Lung (tissue), 11 donors: ENCODE measurements at regions not wholly inside any gene's neighbourhood (a gene's known extent, or its start where the extent isn't known, plus 50 kb on each side); places are given as distances from the start of the nearest gene placed in this dataset.

Source experiments
- ATAC-seq: fragments of 200-7000 bp; cut with Tn5 transposase; one replicate; pipeline ENCODE4 v1.9.1; 2020; ENCODE audit warnings: moderate number of reproducible peaks; ENCODE audit not compliant: insufficient read depth, low FRiP score
- DNase-seq, 3 donors: peaks; one replicate each; pipeline ENCODE4 v3.0.0-alpha.2; 2013 to 2017
- H3K27ac ChIP-seq, 2 donors: one replicate each; pipeline ENCODE4 v1.5.1; 2013; ENCODE audit warnings: mild to moderate bottlenecking in 2 of 2, moderate library complexity in 2 of 2, control low read depth in 1 of 2, inconsistent platforms in 1 of 2, low read depth in 1 of 2, low read length in 1 of 2
- H3K27me3 ChIP-seq, 3 donors: one replicate each; pipeline ENCODE4 v1.5.1; 2013; ENCODE audit warnings: low read length in 2 of 3; ENCODE audit not compliant: control insufficient read depth in 3 of 3, insufficient read depth in 3 of 3
- H3K36me3 ChIP-seq, 4 donors: one replicate each; pipeline ENCODE4 v1.5.1; 2013; ENCODE audit warnings: low read length in 4 of 4, mild to moderate bottlenecking in 1 of 4, moderate library complexity in 1 of 4; ENCODE audit not compliant: control insufficient read depth in 4 of 4, insufficient read depth in 4 of 4
- H3K4me1 ChIP-seq, 5 donors: one replicate each; pipeline ENCODE4 v1.5.1; 2013; ENCODE audit warnings: low read length in 5 of 5, mild to moderate bottlenecking in 2 of 5, moderate library complexity in 1 of 5; ENCODE audit not compliant: control insufficient read depth in 5 of 5, insufficient read depth in 5 of 5
- H3K4me3 ChIP-seq: one replicate; pipeline ENCODE4 v1.5.1; 2013; ENCODE audit warnings: mild to moderate bottlenecking, control low read depth, moderate library complexity
- H3K9ac ChIP-seq, 2 donors: one replicate each; pipeline ENCODE4 v1.5.1; 2013; ENCODE audit warnings: low read length in 2 of 2, control low read depth in 1 of 2; ENCODE audit not compliant: insufficient read depth in 1 of 2
- H3K9me3 ChIP-seq, 4 donors: one replicate each; pipeline ENCODE4 v1.5.1; 2013; ENCODE audit warnings: low read length in 3 of 4, mild to moderate bottlenecking in 1 of 4, moderate library complexity in 1 of 4; ENCODE audit not compliant: control insufficient read depth in 4 of 4, insufficient read depth in 3 of 4
- CTCF ChIP-seq: IDR thresholded peaks from 2 replicates; pipeline ENCODE4 v1.5.1; 2012; ENCODE audit warnings: mild to moderate bottlenecking; ENCODE audit errors: control extremely low read depth, extremely low read depth
- WGBS, 2 donors: extraction: QIAGEN DNeasy Blood & Tissue Kit; methylation state at CpG; one replicate each; pipeline ENCODE4 v1.1.7; 2013; 5-methylcytosine and 5-hydroxymethylcytosine counted together
- donor health status: control.
- donor health status: control.
- donor health status: Bipolar disorder and iron deficiency.
- donor health status: healthy.
- donor health status: DM: yes; HTN: yes; CAD: no.

- Histone ChIP-seq H3K36me3 (no peaks in the 10 kb centered on the region), H3K9me3 (peaks cover 0 to 7% (median 0%) of the 10 kb centered on the region in 4 donors), H3K4me3 (no peak overlapping the region), H3K27me3 (no peaks in the 10 kb centered on the region), H3K4me1 (no peaks in the 10 kb centered on the region), H3K9ac (no peak overlapping the region), H3K27ac (no peak overlapping the region)
- no peak for TF ChIP-seq CTCF
- 91 to 96% methylated on average over 11 of the region's 11 CpGs for WGBS, 2 donors
- ATAC-seq (no peak), DNase-seq (no peak)
Observed at GRCh38 chrX:129043138-129043537, 480.2 kb downstream of the SMARCA1 start.

- 78 to 85% methylated on average over 5 of the region's 5 CpGs for WGBS, 2 donors
- Histone ChIP-seq H3K4me1 (no peaks in the 10 kb centered on the region), H3K27ac (no peak overlapping the region), H3K36me3 (no peaks in the 10 kb centered on the region), H3K4me3 (no peak overlapping the region), H3K9ac (no peak overlapping the region), H3K27me3 (no peaks in the 10 kb centered on the region), H3K9me3 (peaks cover 0 to 7% (median 0%) of the 10 kb centered on the region in 4 donors)
- no peak for ATAC-seq
- DNase-seq = no peak
- TF ChIP-seq CTCF = no peak
Observed at GRCh38 chrX:129041319-129041718, 482.0 kb downstream of the SMARCA1 start.

- DNase-seq = no peak
- WGBS, 2 donors = 76 to 86% methylated on average over 5 of the region's 5 CpGs
Observed at GRCh38 chrX:129040124-129040523, 483.2 kb downstream of the SMARCA1 start.

More at GRCh38 chrX:129040124-129040523, 483.2 kb downstream of the SMARCA1 start:
- peaks cover 0 to 9% (median 0%) of the 10 kb centered on the region in 4 donors for H3K9me3 ChIP-seq
- no peak for TF ChIP-seq CTCF
- ATAC-seq = no peak
- no peaks in the 10 kb centered on the region for H3K4me1 ChIP-seq
- H3K27ac ChIP-seq = no peak overlapping the region
- H3K4me3 ChIP-seq = no peak overlapping the region
- no peak overlapping the region for H3K9ac ChIP-seq
- H3K27me3 ChIP-seq = no peaks in the 10 kb centered on the region
- no peaks in the 10 kb centered on the region for H3K36me3 ChIP-seq
